Gastrocnemius medialis (tissue), 4 donors: ENCODE measurements at regions not wholly inside any gene's neighbourhood (a gene's known extent, or its start where the extent isn't known, plus 50 kb on each side); places are given as distances from the start of the nearest gene placed in this dataset.

Source experiments
- ATAC-seq, 2 donors: fragments of 150-250 bp; one replicate each; pipeline ENCODE4 v1.9.1; 2016
- DNase-seq, 2 donors: peaks; one replicate each; pipeline ENCODE4 v3.0.0-alpha.2; 2019
- H3K27ac ChIP-seq, 4 donors: fragments of 200-600 bp; sonication (generic); 1 replicate in 1 of 4; 2 replicates in 3 of 4; pipeline ENCODE4 v1.5.1; 2016 to 2018; ENCODE audit warnings: mild to moderate bottlenecking in 2 of 4, moderate library complexity in 1 of 4
- H3K27me3 ChIP-seq, 3 donors: fragments of 200-600 bp; sonication (generic) in 2 of 3; 1 replicate in 1 of 3; 2 replicates in 2 of 3; pipeline versions ENCODE4 v1.5.1 to v1.6.0; 2016 to 2019; ENCODE audit warnings: mild to moderate bottlenecking in 1 of 3, moderate library complexity in 1 of 3
- H3K36me3 ChIP-seq, 2 donors: fragments of 200-600 bp; sonication (generic) in 1 of 2; one replicate each; pipeline ENCODE4 v1.5.1; 2017 to 2018
- H3K4me1 ChIP-seq, 2 donors: fragments of 200-600 bp; sonication (generic) in 1 of 2; one replicate each; pipeline ENCODE4 v1.5.1; 2016 to 2017; ENCODE audit warnings: mild to moderate bottlenecking in 2 of 2
- H3K4me3 ChIP-seq, 4 donors: fragments of 200-600 bp; sonication (generic) in 3 of 4; 1 replicate in 1 of 4; 2 replicates in 3 of 4; pipeline ENCODE4 v1.5.1; 2016 to 2019; ENCODE audit warnings: mild to moderate bottlenecking in 2 of 4
- H3K9me3 ChIP-seq, 3 donors: fragments of 200-600 bp; sonication (generic) in 2 of 3; 1 replicate in 1 of 3; 2 replicates in 2 of 3; pipeline ENCODE4 v1.5.1; 2016 to 2019
- CTCF ChIP-seq, 5 experiments: fragments of 450-650 bp in 3 of 5; fragments of 200-600 bp in 2 of 5; sonication (generic) in 2 of 5; IDR thresholded peaks in 4 of 5; conservative IDR thresholded peaks in 1 of 5; 1 replicate in 4 of 5; 2 replicates in 1 of 5; pipeline ENCODE4 v1.5.1; 2016 to 2019; ENCODE audit warnings: antibody characterized with exemption in 5 of 5, mild to moderate bottlenecking in 3 of 5, moderate library complexity in 3 of 5
- POLR2A ChIP-seq, 2 donors: fragments of 450-650 bp; IDR thresholded peaks; one replicate each; pipeline ENCODE4 v1.6.1; 2017; ENCODE audit warnings: antibody characterized with exemption in 2 of 2, mild to moderate bottlenecking in 2 of 2, moderate library complexity in 2 of 2
- in situ Hi-C, 4 donors: fragments of 200-750 bp; cut with MboI; loops; one replicate each; pipeline versions ENCODE4 v1.15.0 to v1.8.0; 2017; ENCODE audit warnings: low sequenced_read_pairs in 4 of 4
- intact Hi-C: fragments of 100-400 bp; cut with DNase I; formaldehyde crosslinking; loops from one replicate; pipeline ENCODE4 v1.15.1; 2023; ENCODE audit warnings: low total_unique reads

GRCh38 chr2:60331115-60331809, 222.2 kb downstream of the BCL11A start:
- Histone ChIP-seq H3K4me3 (no peak overlapping the region), H3K9me3 (no peaks in the 10 kb centered on the region), H3K27ac (no peak overlapping the region), H3K4me1 (no peaks in the 10 kb centered on the region), H3K27me3 (no peaks in the 10 kb centered on the region), H3K36me3 (no peaks in the 10 kb centered on the region)
- no peak for ATAC-seq
- no peak for DNase-seq
- intact Hi-C loops: no loop called here
- TF ChIP-seq POLR2A (IDR thresholded peaks at IDR 0.05): no peak
- TF ChIP-seq CTCF (IDR thresholded peaks at IDR 0.05 in 4 of 5, conservative IDR thresholded peaks at IDR 0.05 in 1 of 5): no peak
- in situ Hi-C loops: no loop called here

DNA sequence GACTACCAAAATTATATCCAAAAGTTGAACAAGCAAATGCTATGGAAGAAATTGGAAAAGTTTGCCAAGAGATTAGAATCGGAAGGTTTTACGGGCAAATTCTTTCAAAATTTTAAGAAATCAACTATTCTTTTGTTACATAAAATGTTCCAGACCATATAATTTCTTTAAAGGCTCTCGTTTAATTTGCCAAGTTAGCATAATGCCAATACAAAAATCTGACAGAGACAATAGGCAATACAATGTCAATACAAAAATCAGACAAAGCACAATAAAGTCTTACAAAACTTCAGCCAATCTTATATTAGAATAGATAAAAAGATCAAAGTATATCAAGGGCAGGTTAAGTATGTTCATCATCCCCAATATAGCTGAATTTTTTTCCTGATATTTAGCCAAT, 224.2 kb downstream of the BCL11A start:
- Histone ChIP-seq H3K36me3 (no peaks in the 10 kb centered on the region), H3K27me3 (no peaks in the 10 kb centered on the region), H3K4me1 (no peaks in the 10 kb centered on the region), H3K9me3 (no peaks in the 10 kb centered on the region), H3K4me3 (no peak overlapping the region), H3K27ac (no peak overlapping the region)
- TF ChIP-seq POLR2A (IDR thresholded peaks at IDR 0.05): no peak
- TF ChIP-seq CTCF (IDR thresholded peaks at IDR 0.05 in 4 of 5, conservative IDR thresholded peaks at IDR 0.05 in 1 of 5): no peak
- in situ Hi-C loops: no loop called here
- DNase-seq (no peak), ATAC-seq (no peak)
- intact Hi-C loops: no loop called here

DNA sequence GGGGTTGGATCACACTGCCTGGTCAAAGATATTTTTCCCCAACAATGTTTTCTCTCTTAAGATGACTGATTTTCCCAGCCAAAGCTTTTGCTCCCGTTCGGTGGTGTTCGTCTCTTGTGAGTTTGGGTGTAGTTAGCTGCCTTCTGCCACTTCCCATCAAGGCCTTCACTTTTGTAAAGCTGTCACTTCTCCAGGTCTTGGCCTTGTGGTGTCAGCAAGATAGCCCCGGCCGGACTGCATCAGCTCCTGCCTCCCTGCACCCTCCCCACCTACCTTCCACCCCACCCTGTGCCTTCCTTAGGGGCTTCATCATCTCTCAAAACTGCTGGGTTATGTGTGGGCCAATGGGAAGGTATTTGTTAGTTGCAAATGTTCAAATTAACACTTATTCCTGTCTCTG, 228.9 kb downstream of the BCL11A start:
- no peak for TF ChIP-seq CTCF (IDR thresholded peaks at IDR 0.05 in 4 of 5, conservative IDR thresholded peaks at IDR 0.05 in 1 of 5)
- no peak for TF ChIP-seq POLR2A (IDR thresholded peaks at IDR 0.05)
- H3K4me1 ChIP-seq: no peaks in the 10 kb centered on the region
- no peaks in the 10 kb centered on the region for H3K9me3 ChIP-seq
- intact Hi-C loops: no loop called here
- ATAC-seq: no peak
- in situ Hi-C loops: no loop called here
- no peak overlapping the region for H3K27ac ChIP-seq
- no peaks in the 10 kb centered on the region for H3K27me3 ChIP-seq
- H3K4me3 ChIP-seq: no peak overlapping the region
- H3K36me3 ChIP-seq: no peaks in the 10 kb centered on the region
- no peak for DNase-seq

GRCh38 chr2:60321816-60322215, 231.6 kb downstream of the BCL11A start:
- no peak overlapping the region for H3K4me3 ChIP-seq
- H3K27ac ChIP-seq: no peak overlapping the region
- peaks cover 0 to 4% (median 0%) of the 10 kb centered on the region in 3 donors for H3K27me3 ChIP-seq
- no peaks in the 10 kb centered on the region for H3K36me3 ChIP-seq
- TF ChIP-seq POLR2A (IDR thresholded peaks at IDR 0.05) (no peak), CTCF (IDR thresholded peaks at IDR 0.05 in 4 of 5, conservative IDR thresholded peaks at IDR 0.05 in 1 of 5) (no peak)
- H3K4me1 ChIP-seq: peaks cover 0 to 9% of the 10 kb centered on the region in 2 donors
- no peaks in the 10 kb centered on the region for H3K9me3 ChIP-seq
- in situ Hi-C loops: no loop called here
- ATAC-seq: no peak
- no peak for DNase-seq
- intact Hi-C loops: no loop called here

DNA sequence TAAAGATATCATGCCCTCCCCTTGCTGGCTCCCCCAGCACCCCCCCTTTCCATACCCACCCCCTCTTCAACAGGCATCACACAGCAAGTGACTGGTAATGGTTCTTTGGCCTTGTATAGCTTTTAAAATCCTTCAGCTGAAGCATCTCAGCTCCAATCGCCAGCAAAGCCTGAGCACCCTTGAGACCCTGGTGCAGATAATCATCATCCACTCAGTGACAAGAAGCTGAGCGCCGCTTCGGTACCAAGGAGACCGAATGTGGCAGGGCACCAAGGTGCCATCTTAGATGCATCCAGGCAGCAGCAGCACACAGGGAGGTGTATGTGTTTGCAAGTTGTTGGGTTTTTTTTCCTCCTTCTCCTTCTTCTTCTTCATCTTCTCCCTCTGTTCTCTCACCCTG, 232.7 kb downstream of the BCL11A start:
- Histone ChIP-seq H3K4me3 (no peak overlapping the region), H3K9me3 (no peaks in the 10 kb centered on the region), H3K27ac (no peak overlapping the region), H3K4me1 (peaks cover 0 to 9% of the 10 kb centered on the region in 2 donors), H3K27me3 (peaks cover 0 to 4% (median 0%) of the 10 kb centered on the region in 3 donors), H3K36me3 (no peaks in the 10 kb centered on the region)
- in situ Hi-C loops: no loop called here
- ATAC-seq: no peak
- DNase-seq: no peak
- no peak for TF ChIP-seq CTCF (IDR thresholded peaks at IDR 0.05 in 4 of 5, conservative IDR thresholded peaks at IDR 0.05 in 1 of 5)
- no peak for TF ChIP-seq POLR2A (IDR thresholded peaks at IDR 0.05)
- intact Hi-C loops: no loop called here
